Fibroblast of skin of right quadriceps (primary cell): ENCODE measurements at regions not wholly inside any gene's neighbourhood (a gene's known extent, or its start where the extent isn't known, plus 50 kb on each side); places are given as distances from the start of the nearest gene placed in this dataset.
"Not testable (repeated sequence)": the region's sequence is repeated elsewhere in the genome, so short reads cannot be mapped to it uniquely, and the experiment has no call there.

Experiments used
- DNase-seq: peaks from one replicate; pipeline ENCODE4 v3.0.0-alpha.2; 2013

DNA sequence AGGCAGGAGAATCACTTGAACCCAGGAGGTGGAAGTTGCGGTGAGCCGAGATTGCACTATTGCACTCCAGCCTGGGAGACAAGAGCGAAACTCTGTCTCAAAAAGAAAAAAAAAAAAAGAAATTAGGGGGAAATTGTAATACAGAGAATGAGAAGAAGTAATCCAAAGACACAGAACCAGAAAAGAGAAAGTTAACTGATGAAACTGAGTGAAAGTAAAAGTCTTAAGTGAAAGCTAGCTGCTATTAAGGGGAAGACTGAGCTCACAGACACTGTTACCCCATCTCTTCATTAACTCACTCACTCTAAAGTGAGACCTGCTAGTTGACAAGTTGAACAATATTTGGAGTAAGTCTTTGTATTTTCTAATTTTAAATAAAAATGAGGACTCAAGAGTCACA is 763.0 kb upstream of the PCDH10 start:
- DNase-seq = no peak

GRCh38 chr4:132387060-132387459 is 762.0 kb upstream of the PCDH10 start:
- no peak for DNase-seq

DNA sequence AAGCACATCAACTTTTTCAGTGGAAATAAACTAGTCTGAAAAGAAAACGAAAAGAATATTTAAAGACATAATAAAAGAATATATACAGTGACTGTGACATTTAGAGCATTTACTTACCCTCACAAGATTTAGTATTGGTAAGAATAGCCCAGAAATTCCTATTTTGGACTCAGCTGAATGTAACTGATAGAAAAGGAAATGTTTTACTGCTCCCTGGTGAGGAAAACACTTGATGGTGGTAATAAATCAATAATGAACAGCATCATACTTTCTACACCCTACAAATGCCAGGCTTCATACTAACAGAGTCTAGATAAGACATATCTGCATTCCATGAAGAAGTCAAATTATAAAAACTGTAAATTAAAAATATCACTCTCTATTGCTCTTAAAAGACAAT is 753.5 kb upstream of the PCDH10 start:
- no peak for DNase-seq

DNA sequence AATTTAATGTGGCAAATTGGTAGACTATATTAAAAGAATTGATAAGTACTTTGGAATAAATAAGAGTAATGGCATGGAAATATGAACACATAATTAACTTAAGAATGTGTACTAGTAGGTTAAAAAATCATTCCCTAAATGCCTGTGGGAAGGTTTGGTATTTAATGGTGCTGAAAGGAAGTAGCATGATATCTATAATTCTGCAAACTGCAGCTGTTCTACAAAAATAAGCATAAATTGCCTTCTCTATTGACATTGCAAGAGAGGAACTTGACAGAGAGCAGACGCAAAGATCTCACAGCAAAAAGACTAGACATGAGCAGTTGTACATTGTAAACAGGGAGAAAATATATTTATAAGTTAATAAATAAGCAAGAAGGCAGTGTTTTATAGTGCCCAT is 752.5 kb upstream of the PCDH10 start:
- no peak for DNase-seq

DNA sequence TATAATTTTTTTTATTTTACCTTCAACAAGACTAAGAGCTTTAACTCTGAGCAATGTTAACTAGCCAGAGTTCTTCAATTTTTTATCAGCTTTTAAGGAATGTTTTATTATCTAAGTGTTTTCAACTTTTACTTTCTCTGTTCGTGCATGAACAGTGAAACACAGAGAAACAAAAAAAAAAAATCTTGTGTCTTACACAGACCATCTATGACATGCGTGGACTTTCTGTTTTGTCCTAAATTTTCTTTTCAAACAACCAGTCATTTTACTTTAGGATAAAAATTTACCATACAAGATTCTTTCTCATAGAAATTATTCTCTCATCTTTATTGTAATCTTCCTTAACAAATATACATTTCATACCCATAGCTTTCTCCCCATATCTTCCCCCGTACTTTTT is 731.9 kb upstream of the PCDH10 start:
- DNase-seq = no peak

DNA sequence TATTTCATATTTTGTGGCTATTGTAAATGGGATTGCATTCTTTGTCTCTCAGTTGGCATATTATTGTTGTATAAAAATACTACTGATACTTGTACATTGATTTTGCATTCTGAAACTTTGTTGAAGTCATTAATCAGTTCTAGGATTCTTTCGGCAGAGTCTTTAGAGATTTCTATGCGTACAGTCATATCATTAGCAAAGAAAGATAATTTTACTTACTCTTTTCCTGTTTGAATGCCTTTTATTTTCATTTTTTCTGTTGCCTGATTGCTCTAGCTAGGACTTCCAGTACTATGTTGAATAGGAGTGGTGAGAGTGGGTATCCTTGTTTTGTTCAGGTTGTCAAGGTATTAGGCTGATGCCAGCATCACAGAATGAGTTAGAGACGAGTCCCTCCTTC is 722.0 kb upstream of the PCDH10 start:
- DNase-seq = no peak

- no peak for DNase-seq
Observed at GRCh38 chr4:132437117-132437516, 712.0 kb upstream of the PCDH10 start.

DNA sequence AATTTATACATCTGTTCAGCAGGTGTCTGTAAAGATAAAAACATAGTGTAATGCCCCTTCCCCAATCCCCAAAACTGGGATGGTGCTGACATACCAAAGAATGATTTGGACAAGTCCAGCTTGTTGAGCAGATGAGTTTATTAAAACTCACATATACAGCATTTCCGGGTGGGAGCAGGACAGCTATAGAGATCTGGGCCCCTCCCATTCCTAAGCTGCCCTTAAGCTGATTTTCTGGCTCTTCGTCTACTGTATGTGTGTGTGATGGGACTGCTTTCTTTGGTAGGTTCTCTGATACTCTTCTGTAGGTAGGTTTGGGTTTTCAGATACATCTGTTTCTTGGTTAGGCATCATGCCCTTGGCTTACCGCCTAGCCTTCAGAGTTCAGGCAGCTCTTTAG is 703.7 kb upstream of the PCDH10 start:
- no peak for DNase-seq

GRCh38 chr4:132457987-132458386 is 691.1 kb upstream of the PCDH10 start:
- not testable (repeated sequence) for DNase-seq

DNA sequence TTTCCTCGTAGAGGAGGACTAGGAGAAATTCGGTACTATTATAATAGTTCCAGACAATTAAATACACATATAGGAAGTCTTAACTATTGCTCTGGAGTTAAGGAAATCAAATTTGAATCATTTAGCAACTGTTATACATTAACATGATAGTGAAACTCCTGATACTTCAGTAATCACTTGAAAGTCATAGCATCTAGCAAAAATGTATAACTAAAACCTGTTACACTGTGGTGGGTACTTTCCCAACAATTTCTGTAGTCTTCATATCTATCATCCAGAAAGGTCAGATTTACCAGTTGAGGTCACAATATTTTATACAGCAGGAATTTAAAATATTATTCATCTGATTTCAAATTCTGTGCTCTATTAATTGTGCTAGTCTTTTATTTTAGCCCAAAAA is 669.6 kb upstream of the PCDH10 start:
- DNase-seq = no peak

DNA sequence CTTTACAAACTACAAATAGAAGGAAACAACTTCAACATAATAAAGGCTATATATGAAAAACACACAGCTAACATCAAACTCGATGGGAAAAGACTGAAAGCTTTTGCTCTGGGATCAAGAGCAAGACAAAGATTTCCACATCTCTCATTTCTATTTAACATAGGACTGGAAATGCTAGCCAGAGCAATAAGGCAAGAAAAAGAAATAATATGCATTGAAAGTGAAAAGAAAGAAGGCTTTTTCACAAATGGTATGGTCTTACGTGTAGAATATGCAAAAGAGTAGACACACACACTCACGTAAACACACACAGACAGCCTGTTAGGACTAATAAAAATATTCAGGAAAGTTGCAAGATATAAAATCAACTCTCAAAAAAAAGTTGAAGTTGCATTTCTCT is 660.5 kb upstream of the PCDH10 start:
- no peak for DNase-seq

GRCh38 chr4:132493476-132493875 is 655.6 kb upstream of the PCDH10 start:
- no peak for DNase-seq

- DNase-seq = not testable (repeated sequence)
Observed at GRCh38 chr4:132495267-132495812, 653.8 kb upstream of the PCDH10 start.

- no peak for DNase-seq
Observed at GRCh38 chr4:132498215-132498614, 650.9 kb upstream of the PCDH10 start.

DNA sequence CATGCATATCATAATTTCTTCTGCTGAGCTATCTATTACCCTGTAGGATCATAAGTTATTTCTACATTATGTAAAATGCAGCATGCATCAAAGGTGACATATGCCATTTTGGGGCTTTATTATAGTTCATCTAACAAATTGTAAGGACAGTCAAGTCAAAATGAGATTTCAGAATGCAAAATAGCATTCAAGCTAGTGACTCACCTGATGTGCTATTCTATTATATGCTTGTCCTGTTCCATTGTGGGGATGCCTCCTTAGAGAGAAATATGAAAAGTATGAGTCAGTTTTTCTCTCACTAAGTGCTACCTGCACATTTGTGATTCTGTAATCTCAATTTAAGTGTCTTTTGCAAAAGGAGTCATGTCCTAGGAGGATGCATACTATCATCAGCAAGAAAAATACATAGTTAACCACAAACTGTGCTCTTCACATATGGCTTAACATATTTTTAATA is 647.0 kb upstream of the PCDH10 start:
- DNase-seq = no peak

GRCh38 chr4:132504438-132504837 is 644.7 kb upstream of the PCDH10 start:
- DNase-seq = no peak

GRCh38 chr4:132506568-132506967 is 642.5 kb upstream of the PCDH10 start:
- DNase-seq = no peak

- no peak for DNase-seq
Observed at GRCh38 chr4:132513491-132513890, 635.6 kb upstream of the PCDH10 start.

- DNase-seq = no peak
Observed at GRCh38 chr4:132526652-132527051, 622.4 kb upstream of the PCDH10 start.

DNA sequence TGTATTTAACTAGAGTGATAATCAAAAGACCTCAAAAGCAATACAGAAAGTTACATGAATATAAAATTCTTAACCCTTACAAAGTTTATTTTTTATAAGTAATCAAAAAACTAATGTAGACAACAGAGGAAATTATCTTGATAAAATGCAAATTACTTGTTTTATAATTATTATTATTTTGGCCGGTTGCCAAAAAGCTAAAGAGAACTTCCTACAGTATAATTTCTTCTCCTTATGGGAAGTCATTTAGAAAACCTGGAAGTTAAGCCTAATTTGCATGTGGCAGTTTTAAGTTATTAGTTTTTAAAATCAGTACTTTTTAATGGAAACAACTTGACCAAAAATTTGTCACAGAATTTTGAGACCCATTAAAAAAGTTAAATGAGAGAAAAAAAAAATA is 621.3 kb upstream of the PCDH10 start:
- no peak for DNase-seq

GRCh38 chr4:132530861-132531260 is 618.2 kb upstream of the PCDH10 start:
- DNase-seq = no peak

GRCh38 chr4:132540268-132540667 is 608.8 kb upstream of the PCDH10 start:
- no peak for DNase-seq

DNA sequence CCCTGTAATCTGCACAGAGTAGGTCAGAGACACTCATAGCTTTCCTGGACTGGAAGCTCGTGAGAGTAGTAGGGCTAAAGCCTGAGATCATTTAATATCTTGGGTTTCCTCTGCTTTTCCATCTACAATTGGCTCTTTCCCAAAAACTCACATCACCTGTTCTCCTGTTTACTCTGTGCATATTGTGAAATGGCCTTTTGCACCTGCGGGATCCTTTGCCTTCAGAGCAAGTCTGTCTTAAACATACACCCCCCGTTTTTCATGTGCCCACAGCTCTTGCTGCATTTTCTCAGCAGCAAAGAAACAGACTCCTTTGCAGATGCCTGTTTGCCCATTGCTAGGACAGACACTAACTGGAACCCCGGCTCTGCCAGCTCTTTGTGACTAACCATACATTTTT is 608.3 kb upstream of the PCDH10 start:
- no peak for DNase-seq

GRCh38 chr4:132542228-132542627 is 606.9 kb upstream of the PCDH10 start:
- DNase-seq = no peak

GRCh38 chr4:132548463-132548862 is 600.6 kb upstream of the PCDH10 start:
- DNase-seq = no peak

GRCh38 chr4:132556316-132556715 is 592.8 kb upstream of the PCDH10 start:
- no peak for DNase-seq
